MM.1S (cell line): ENCODE measurements at regions not wholly inside any gene's neighbourhood (a gene's known extent, or its start where the extent isn't known, plus 50 kb on each side); places are given as distances from the start of the nearest gene placed in this dataset.

Experiments used
- CTCF ChIP-seq: fragments of 300-600 bp; sonication (generic); IDR thresholded peaks from 2 replicates; pipeline ENCODE4 v1.5.1; 2016; ENCODE audit warnings: antibody characterized with exemption, low read length, mixed read lengths
- EZH2 ChIP-seq: fragments of 300-600 bp; sonication (generic); optimal IDR thresholded peaks from 2 replicates; pipeline ENCODE3; 2017; ENCODE audit warnings: low read depth, mild to moderate bottlenecking, antibody characterized with exemption, low read length, mixed read lengths
- EZH2phosphoT487 ChIP-seq: fragments of 300-600 bp; sonication (generic); IDR thresholded peaks from 2 replicates; pipeline ENCODE4 v1.6.1; 2018; ENCODE audit warnings: antibody characterized with exemption, low read length

- TF ChIP-seq EZH2phosphoT487 (no peak), EZH2 (no peak), CTCF (no peak)
Observed at GRCh38 chr18:41681138-41681880, 273.7 kb upstream of the PIK3C3 start.
